H4 (cell line): ENCODE measurements at regions not wholly inside any gene's neighbourhood (a gene's known extent, or its start where the extent isn't known, plus 50 kb on each side); places are given as distances from the start of the nearest gene placed in this dataset.
"Not testable (repeated sequence)": the region's sequence is repeated elsewhere in the genome, so short reads cannot be mapped to it uniquely, and the experiment has no call there.

ENCODE experiments used
- DNase-seq: peaks from one replicate; pipeline ENCODE4 v3.0.0-alpha.2; 2015; ENCODE audit warnings: low spot score

GRCh38 chr14:71396050-71396677 is 488.9 kb downstream of the PCNX1 start:
- DNase-seq = no peak

GRCh38 chr14:71397371-71397770 is 490.1 kb downstream of the PCNX1 start:
- no peak for DNase-seq

- no peak for DNase-seq
Observed at GRCh38 chr14:71398450-71398849, 491.2 kb downstream of the PCNX1 start.

- DNase-seq = no peak
Observed at GRCh38 chr14:71399057-71399487, 491.8 kb downstream of the PCNX1 start.

GRCh38 chr14:71400871-71401321 is 493.6 kb downstream of the PCNX1 start:
- no peak for DNase-seq

GRCh38 chr14:71402415-71402814 is 495.2 kb downstream of the PCNX1 start:
- not testable (repeated sequence) for DNase-seq

- DNase-seq = peak; percentile 9
Observed at GRCh38 chr14:71403656-71404055, 496.4 kb downstream of the PCNX1 start.

- no peak for DNase-seq
Observed at GRCh38 chr14:71405676-71406075, 498.4 kb downstream of the PCNX1 start.

GRCh38 chr14:71408362-71409030 is 501.2 kb downstream of the PCNX1 start:
- no peak for DNase-seq

GRCh38 chr14:71410578-71411284 is 503.5 kb downstream of the PCNX1 start:
- no peak for DNase-seq

GRCh38 chr14:71411285-71411595 is 504.0 kb downstream of the PCNX1 start:
- DNase-seq = no peak

- DNase-seq = no peak
Observed at GRCh38 chr14:71411738-71412137, 504.5 kb downstream of the PCNX1 start.

GRCh38 chr14:71414631-71415403 is 507.6 kb downstream of the PCNX1 start:
- DNase-seq = no peak

GRCh38 chr14:71415404-71415690 is 508.1 kb downstream of the PCNX1 start:
- DNase-seq = no peak

- DNase-seq = no peak
Observed at GRCh38 chr14:71416392-71416791, 509.1 kb downstream of the PCNX1 start.

GRCh38 chr14:71418532-71419245 is 511.4 kb downstream of the PCNX1 start:
- DNase-seq = no peak

- DNase-seq = no peak
Observed at GRCh38 chr14:71423481-71423880, 508.7 kb upstream of the RGS6 start.

- DNase-seq = no peak
Observed at GRCh38 chr14:71424941-71425340, 507.3 kb upstream of the RGS6 start.

GRCh38 chr14:71426001-71426400 is 506.2 kb upstream of the RGS6 start:
- DNase-seq = no peak

GRCh38 chr14:71429902-71430301 is 502.3 kb upstream of the RGS6 start:
- DNase-seq = no peak

- DNase-seq = no peak
Observed at GRCh38 chr14:71430321-71430677, 501.9 kb upstream of the RGS6 start.
